ENCODE measurements at regions not wholly inside any gene's neighbourhood (a gene's known extent, or its start where the extent isn't known, plus 50 kb on each side); places are given as distances from the start of the nearest gene placed in this dataset.
"Not testable (repeated sequence)": the region's sequence is repeated elsewhere in the genome, so short reads cannot be mapped to it uniquely, and the experiment has no call there.

DNA sequence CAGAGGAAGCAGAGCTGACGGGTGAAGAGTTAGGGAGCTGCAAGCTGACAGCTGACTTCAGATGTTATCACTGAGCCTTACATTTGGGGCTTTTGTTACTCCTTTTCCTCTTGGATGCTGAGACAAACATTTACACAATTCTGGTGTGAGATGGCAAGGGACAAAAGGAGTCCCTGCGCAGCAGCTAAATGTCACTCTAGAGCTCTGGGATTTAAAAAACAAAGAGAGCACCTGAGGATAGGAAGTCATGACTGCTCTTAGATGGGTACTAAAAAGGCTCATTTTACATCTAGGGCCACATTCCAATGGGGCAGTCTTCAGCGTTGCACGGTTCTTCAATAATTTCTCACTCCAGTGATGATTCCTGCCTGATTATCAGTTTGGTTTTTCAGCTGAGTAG lies 204.5 kb downstream of the RAB38 start:
- DNase-seq (ENCODE audit: low spot score) = no peak

DNA sequence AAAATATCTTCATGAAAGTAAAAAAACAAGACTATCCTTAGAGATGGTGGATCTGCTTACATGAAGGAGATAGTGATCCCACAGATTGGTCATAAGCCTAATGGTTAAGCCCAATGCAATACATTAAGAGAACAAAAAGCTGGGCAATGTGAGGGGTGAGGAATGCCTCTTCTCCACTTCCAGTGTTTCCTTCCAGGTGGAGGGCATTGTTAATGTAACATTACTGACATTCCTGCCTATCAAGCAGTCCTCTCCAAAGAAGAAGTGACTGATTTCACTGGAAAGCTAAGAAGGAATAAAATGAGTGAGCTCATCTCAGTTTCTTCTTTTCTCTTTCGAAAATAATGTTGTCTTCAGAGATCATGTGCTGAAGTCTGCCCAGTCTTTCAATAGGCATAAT lies 207.8 kb downstream of the RAB38 start:
- DNase-seq (ENCODE audit: low spot score) = no peak

DNA sequence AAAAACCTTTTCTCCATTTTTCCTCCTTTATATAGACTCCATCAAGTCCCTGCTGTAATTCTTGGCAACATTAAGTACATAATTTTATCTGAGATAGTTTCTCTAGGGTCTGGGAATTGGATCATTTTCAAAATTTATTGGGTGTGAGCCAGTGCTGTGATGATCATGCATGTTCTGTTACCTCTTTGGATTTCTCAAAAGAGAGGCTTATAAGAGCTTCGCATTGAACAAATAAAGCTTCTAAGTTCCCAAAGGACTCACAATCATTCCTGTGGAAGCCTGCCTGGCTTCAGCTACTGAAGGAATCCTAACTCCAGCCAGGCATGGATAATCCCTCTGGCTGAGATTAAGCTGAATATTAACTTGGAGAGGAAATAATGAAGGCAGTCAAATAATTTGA lies 208.5 kb downstream of the RAB38 start:
- no peak for DNase-seq (ENCODE audit: low spot score)

DNA sequence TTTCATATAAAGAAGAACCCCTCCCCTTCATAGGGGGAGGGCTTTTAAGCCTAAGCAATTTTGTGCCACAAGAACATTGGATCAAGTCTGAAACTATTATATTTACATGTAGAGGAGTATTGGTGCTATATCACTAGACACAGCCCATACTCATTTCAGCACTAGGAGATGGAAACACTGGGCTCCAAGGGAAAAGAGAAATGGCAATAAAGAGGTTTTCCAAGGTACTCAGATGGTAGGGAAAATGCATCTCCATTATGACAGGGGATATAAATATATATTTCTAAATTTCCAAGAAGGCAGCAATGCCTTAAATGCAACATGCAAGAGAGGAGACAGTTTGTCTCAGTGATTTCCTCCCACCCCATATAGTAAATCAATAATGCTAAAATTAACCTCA lies 209.0 kb downstream of the RAB38 start:
- no peak for DNase-seq (ENCODE audit: low spot score)

DNA sequence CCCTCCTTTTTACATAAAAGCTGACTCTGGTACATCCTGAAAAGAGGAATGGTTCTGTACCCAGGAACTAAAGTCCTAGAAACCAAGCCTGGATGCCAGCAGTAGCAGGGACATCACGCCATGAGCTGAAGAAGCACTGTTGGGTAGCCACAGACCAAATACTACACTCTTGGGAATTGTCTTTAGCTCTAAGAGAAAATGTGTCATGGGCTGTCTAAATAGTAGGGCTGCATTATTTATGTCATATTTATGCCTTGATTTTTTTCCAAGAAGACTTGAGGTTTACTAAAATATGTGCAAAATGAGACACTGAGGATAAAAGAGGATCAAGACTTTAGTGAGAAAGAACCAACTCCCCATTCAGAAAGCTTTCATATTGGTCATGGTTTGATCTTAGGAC lies 213.6 kb downstream of the RAB38 start:
- peak; percentile 3 for DNase-seq (ENCODE audit: low spot score)

DNA sequence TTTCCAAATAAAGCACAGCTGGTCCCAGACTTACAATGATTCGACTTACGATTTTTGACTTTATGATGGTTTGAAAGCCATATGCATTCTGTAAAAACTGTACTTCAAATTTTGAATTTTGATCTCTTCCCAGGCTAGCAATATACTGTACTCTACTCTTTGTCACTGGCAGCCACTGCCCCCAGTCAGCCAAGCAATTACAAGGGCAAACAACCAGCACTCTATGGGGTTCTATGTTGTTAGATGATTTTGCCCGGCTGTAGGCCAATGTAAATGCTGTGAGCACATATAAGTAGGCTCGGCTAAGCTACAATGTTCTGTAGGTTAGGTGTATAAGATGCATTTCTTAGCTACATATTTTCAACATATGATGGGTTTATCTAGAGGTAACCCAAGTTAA lies 217.3 kb downstream of the RAB38 start:
- DNase-seq (ENCODE audit: low spot score) = no peak

DNA sequence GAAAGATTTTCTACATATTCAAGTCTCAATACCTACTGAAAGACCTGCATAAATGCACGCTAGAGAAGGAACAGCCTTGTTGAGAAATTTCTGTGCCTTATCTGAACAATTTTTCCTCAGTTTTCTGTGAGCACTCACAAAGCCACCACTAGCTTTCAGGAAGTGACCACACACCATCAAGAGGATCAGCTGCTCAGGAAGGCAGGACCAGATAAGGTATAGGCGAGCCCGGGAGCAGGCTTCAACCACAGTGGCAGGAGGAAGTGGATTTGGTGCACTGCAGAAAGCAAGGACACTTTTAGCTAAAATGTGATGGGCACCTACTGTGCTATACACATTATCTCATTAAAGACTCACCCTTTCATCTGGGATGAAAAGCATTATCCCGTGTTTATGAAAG lies 220.8 kb downstream of the RAB38 start:
- DNase-seq (ENCODE audit: low spot score) = no peak

DNA sequence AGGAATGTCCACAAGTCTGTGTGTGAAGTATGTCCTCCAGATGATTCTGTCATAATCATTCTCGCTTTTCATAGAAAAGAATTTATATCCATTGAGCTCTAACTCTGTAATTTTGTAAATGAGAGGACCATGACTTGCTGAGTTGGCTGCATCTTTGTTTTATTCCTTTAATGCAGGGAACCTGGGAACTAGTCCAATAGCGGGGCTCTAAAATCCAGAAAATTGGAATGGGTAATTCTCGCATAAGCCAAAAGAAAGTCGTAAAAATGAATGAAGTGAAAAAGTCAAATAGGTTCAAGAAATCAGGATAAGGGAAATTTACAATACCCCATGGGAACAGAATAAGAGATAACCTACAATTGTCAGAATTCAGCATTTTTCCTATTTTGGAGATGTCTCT lies 232.5 kb downstream of the RAB38 start:
- no peak for DNase-seq (ENCODE audit: low spot score)

DNA sequence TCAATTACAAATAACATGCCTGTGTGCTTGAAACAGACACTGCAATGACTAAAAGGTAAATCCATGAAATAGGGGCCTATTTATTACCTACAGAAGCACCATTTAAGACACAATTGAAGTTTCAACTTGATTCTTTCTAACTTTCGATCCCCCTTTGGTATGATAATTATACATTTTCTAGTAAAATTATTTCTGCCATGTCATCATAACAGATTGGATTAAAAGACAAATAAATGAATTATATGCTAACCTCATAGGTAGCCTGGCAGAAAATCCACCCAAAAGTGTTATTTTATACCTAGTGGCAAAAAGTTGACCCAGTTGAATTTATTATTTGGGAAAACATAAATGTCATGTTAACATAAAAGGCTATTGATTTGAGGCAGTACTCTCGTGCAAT lies 241.1 kb downstream of the RAB38 start:
- DNase-seq (ENCODE audit: low spot score) = no peak

DNA sequence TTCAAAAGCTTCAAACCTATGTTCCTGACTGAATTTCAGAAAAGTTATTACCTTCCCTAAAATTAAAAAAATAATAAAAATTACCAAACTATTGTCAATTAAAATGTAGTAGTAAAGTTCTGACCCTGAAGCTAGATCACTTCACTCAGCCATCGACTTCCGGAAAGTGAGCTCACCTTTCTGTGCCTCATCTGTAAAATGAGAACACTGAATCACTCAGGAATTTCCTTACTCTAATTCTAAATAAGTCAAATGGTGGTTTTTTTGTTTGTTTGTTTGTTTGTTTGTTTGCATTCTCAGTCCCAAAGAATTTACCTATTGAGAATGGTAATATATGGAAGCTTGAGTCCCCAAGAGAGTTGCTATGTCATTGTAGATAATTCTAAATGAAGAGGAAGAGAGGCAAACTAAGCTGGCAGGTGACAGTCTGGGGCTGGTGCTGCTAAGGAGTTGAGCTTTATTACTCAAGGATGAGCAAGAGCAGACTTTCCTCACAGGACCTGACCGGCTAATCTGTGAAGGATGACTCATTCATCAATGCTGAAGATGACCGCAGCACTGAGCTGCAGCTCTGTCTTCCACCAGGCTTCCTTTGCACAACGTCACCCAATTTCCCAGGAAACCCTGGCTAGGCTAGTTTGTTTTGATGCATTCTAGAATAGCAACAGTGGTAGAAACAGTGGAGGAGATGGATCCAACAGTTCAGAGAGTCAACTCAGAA lies 248.8 kb downstream of the RAB38 start:
- peak; percentile 48 for DNase-seq (ENCODE audit: low spot score)

DNA sequence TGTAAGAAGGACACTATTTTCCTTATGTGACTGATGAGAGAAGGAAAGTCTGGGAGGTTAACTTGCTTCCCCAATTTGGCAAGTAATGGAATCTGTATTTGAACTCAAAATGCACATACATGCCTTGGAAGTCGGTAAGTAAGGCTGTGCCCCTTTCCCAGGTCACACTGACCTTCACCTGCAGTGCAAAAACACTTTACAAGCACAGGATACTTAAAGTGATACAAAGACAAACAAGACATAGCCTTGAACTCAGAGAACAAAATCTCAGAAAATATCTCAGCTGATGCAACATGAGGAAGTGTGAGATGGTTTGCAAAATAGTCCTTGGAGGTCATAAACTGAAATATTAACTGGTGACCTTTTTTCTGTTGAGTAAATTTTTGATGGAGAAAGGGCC lies 251.1 kb downstream of the RAB38 start:
- no peak for DNase-seq (ENCODE audit: low spot score)

DNA sequence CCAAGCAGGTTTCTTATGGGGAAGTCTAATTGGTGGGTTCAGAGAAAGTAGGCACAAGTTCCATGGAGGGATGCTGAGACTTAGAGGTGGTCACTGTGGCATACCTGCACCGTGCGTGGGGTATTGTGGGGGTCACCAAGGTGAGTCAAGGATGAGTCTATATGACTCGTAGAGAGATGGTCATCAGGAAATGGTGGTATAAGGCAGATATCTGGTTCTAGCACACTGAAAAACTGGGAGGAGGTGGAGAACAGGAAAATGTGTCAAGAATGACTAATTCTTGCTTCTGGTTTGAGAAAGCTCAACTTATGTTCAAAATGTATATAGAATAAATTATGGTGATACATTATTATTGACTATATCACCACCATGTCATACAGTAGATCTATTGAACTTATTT lies 258.1 kb downstream of the RAB38 start:
- DNase-seq (ENCODE audit: low spot score) = no peak

DNA sequence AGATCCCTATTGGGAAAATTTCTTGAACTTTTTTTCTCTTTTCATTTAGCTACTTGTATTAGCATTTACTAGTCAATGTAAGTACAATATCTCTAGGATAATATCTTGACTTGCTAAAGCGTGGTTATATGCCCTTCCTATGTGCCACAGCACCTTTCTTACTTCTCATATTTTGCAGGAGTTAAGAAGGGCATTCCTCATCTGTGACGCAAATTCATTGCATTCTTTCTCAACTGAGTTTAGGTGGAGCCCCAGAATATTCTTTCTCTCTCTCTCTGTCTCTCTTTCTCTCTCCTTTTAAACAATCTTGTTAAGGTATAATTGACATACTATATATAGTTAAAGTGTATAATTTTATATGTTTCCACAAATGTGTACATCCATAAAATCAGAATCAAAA lies 266.1 kb downstream of the RAB38 start:
- DNase-seq (ENCODE audit: low spot score) = no peak

DNA sequence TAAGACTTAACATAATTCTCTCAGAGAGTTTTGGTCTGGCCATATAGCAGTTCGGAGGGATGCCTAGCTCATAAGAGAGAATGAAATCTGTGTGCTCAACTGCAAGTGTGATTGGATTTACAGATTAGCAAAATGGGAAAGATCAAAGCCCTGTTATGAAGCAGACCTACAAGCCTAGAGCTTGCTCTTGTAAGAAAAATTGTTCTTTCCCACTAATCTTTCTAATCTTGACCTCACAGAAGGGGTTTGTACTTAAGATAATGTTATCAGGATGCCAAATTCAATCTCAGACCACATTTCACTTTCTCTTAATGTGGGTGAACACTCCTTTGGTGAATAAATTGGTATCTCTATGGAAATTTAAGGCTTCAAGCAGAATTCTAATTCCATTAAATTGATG lies 267.2 kb downstream of the RAB38 start:
- DNase-seq (ENCODE audit: low spot score) = no peak

DNA sequence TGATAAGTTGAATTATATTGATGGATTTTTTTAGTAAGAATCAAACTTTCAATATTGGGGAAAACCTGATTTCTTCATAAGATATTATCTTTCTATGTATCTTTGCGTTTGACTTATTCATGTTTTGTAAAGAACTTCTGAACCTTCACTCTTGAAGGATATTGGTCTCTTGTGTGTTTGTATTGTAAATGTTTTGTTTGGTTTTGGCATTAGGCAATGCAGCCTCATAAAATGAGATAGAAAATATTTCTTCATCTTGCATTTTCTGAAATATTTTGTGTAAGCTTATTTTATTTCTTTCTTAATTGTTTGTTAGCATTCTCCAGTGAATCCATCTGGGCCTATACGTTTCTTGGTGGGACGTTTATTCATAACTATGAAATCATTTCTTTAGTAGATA lies 271.9 kb downstream of the RAB38 start:
- DNase-seq (ENCODE audit: low spot score) = no peak

DNA sequence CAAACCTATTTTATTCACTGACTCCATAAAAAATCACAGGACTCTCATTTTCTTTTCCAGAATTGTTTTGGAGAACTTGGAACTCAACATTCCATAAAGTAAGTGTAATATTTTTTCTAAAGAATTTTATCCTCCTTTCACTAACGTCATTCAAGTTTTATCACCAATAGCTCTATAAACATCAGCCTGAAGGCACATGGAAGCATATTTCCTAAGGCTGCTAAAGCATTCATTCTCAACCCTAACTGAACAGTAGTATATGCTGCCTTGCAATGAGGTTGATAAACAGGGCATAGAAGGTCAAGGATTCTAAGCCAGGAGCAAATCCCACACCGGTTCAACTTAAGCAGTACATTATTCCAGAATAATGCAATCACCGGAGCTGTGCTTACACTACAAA lies 273.9 kb downstream of the RAB38 start:
- DNase-seq (ENCODE audit: low spot score) = no peak

DNA sequence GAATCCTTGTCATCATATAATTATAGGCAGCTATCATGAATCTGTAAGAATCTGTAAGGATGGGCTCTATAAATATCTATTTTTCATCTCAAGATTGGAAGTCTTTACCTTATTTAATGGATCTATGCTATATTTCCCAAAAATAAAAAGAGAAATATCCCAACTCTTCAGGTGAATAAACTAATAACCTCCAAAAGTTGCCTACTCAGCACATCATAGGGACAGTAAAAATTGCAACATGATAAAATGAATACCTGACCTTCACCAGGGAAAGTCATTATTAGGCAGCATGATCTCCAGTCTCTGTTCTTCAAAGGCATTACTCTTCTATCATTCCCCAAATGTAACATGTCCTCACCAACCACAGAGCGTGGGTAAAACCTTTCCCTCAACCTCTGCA lies 277.3 kb downstream of the RAB38 start:
- no peak for DNase-seq (ENCODE audit: low spot score)

DNA sequence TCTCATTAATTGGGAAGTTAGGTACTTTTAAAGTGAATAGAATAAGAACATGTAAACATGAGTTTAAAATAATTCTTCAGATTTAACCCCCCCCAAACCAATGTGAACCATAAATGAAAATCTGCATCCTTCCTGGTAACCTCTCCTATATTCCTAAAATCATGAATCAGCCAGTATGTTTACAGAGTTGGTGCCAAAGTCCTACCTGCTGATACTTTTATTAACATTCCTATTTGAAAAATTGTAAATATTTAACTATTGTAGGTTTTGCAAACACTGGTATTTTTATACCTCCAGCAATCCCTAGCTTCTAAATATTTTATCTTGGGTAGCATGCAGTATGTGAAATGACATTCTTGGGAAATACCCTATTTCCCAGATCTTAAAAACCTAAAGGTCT lies 278.2 kb downstream of the RAB38 start:
- DNase-seq (ENCODE audit: low spot score) = no peak

DNA sequence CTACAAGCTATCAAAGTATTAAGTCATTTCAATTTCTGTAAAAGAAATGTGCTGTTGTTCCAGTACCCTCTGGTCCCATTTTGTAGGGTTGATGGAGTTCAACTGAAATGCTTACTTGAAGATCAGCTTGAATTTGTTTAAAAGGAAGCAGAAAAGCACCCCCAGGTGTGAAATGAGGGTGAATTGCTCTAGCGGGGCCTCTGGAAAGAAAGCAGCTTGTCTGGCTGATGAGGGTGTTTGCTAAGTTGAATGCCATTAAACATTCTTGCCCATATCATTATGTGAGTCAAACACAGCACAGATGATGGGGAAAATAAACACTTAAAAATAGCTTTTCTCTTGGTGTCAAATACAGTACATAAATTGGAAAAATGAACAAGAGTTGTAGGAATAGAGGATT lies 280.3 kb downstream of the RAB38 start:
- DNase-seq (ENCODE audit: low spot score) = no peak

DNA sequence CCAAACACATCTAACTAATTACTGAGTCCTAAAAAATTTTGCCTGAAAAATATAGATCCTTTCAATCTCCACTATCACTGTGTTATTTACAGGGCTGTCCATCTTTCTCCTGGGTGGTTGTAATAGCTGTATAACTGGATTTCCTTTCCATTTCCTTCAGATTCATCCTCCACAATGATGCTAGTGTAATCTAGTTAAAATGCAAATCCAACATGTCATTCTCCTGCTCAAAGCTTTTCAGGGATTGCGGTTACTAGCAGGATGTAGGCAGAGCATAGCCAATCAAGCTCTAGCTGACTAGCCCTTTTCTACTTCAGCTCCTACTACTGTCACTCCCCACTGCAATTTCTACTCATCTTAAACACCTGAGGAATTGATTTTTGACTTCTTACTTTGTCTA lies 283.0 kb downstream of the RAB38 start:
- DNase-seq (ENCODE audit: low spot score) = no peak

DNA sequence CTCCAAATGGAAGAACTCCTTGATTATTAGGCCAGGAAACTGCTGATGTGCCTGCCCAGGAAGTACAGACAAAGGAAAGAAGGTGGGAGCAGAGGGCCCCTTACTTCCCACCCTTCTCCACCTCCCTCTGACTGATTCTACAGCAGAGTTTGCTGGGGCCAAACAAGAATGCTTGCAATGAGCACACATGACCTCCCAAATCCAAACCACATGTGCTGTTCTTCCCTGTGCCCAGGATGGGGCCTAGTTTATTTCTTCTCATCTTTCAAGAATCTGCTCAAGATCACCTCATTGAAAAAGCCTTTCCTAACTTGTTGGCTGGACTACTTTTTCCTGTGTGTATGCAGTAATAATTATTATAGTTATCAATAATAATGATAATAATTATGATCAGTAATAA lies 286.1 kb downstream of the RAB38 start:
- DNase-seq (ENCODE audit: low spot score) = no peak

DNA sequence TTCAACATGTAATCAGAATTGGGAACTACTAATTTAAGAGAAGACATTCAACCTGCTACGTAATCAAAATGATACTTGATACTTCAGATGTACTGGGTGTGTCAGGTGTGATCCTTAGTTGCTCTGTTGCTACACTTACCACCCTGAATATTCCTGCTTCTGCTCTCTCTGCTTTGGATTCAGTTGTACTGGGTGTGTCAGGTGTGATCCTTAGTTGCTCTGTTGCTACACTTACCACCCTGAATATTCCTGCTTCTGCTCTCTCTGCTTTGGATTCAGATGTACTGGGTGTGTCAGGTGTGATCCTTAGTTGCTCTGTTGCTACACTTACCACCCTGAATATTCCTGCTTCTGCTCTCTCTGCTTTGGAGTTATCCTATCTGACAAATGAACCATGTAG lies 290.2 kb downstream of the RAB38 start:
- DNase-seq (ENCODE audit: low spot score) = not testable (repeated sequence)

DNA sequence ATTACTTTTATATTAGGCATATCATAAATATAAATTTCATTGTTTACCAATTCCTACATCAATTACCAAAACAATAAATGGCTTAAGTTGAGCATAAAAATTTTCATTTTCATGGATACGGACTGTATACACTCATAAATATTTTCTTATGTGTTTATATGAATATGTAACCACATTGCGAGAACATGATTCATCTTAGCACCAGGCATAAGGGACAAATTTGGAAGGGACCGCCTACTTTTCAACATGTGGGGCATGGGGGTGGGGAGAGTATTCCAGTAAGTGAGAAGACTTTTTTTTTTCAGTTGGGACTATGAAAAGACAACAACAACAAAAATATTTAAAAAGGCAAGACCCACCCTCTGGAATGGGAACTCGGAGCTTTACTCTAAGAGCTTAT lies 296.1 kb downstream of the RAB38 start:
- DNase-seq (ENCODE audit: low spot score) = peak; percentile 32

DNA sequence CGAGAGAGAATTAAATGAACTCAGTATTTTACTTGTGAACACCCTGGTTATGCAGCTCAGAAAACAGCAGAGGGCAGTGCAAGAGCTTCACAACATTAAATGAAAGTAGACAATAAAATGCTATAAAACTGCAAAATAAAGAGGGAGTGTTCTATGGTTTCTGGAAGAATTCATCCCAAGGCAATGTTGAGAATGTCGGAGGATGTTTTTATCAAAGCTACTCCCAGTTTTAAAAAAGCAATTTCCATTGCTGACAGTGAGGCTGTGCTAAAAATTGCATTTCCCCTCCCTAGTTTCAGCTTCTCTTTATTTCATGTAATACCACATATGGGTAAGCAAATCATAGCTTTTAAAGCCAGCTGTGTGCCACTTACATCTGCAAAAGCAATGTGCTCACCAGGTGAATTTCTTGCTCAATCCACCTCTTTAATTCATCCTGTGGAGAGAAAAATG lies 296.8 kb downstream of the RAB38 start:
- peak; percentile 37 for DNase-seq (ENCODE audit: low spot score)

DNA sequence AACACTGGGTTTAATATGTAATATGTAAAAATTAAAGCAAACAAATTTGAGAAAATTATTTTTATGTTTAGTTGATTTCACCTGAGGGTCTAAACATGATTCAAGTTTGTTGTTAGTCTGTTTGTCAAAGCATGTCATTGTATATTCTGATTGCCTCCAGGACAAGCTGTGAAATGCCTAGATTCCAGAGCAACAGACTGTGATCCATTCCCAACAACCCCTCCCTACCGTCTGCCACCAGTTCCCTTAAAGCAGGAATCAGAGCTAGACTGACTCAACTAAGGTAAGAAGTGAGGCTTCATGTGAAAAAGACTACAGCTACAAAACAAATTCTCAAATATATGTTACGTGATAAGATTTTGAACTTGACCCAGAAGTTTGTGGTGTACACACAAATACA lies 304.2 kb downstream of the RAB38 start:
- DNase-seq (ENCODE audit: low spot score) = no peak
